ENCODE measurements at regions not wholly inside any gene's neighbourhood (a gene's known extent, or its start where the extent isn't known, plus 50 kb on each side); places are given as distances from the start of the nearest gene placed in this dataset.

GRCh38 chr5:74407701-74408100 is 232.8 kb downstream of the ENC1 start:
- H3K4me1 ChIP-seq (ENCODE audit: insufficient read depth, low read length), result no peaks in the 10 kb centered on the region
- H2AFZ ChIP-seq (ENCODE audit: low read depth, low read length), result no peak overlapping the region
- DNase-seq (no peak), ATAC-seq (ENCODE audit: insufficient read depth, low read depth) (no peak)
- no peaks in the 10 kb centered on the region for H3K27me3 ChIP-seq (ENCODE audit: insufficient read depth, low read length, poor library complexity)
- TF ChIP-seq, protein P1, sequence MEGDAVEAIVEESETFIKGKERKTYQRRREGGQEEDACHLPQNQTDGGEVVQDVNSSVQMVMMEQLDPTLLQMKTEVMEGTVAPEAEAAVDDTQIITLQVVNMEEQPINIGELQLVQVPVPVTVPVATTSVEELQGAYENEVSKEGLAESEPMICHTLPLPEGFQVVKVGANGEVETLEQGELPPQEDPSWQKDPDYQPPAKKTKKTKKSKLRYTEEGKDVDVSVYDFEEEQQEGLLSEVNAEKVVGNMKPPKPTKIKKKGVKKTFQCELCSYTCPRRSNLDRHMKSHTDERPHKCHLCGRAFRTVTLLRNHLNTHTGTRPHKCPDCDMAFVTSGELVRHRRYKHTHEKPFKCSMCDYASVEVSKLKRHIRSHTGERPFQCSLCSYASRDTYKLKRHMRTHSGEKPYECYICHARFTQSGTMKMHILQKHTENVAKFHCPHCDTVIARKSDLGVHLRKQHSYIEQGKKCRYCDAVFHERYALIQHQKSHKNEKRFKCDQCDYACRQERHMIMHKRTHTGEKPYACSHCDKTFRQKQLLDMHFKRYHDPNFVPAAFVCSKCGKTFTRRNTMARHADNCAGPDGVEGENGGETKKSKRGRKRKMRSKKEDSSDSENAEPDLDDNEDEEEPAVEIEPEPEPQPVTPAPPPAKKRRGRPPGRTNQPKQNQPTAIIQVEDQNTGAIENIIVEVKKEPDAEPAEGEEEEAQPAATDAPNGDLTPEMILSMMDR (IDR thresholded peaks at IDR 0.05; ENCODE audit: borderline replicate concordance, extremely low read depth, low read length, poor library complexity, severe bottlenecking), result no peak
- no peak for TF ChIP-seq EZH2 (IDR thresholded peaks at IDR 0.05; ENCODE audit: borderline replicate concordance, low read depth, low read length, severe bottlenecking)
- no peak overlapping the region for H3K9ac ChIP-seq (ENCODE audit: low read depth, low read length)
- no peak overlapping the region for H3K4me3 ChIP-seq (ENCODE audit: low read depth in 1 of 2, low read length in 2 of 2)
- no peaks in the 10 kb centered on the region for H3K79me2 ChIP-seq (ENCODE audit: insufficient read depth, low read length)
- no peaks in the 10 kb centered on the region for H4K20me1 ChIP-seq (ENCODE audit: insufficient read depth, low read length)
- H3K4me2 ChIP-seq (ENCODE audit: insufficient read depth, low read length), result no peak overlapping the region
- H3K9me3 ChIP-seq (ENCODE audit: insufficient read depth, low read length, severe bottlenecking), result no peaks in the 10 kb centered on the region
- H3K27ac ChIP-seq (ENCODE audit: low read length), result no peak overlapping the region
- H3K36me3 ChIP-seq (ENCODE audit: insufficient read depth, low read length), result no peaks in the 10 kb centered on the region

DNA sequence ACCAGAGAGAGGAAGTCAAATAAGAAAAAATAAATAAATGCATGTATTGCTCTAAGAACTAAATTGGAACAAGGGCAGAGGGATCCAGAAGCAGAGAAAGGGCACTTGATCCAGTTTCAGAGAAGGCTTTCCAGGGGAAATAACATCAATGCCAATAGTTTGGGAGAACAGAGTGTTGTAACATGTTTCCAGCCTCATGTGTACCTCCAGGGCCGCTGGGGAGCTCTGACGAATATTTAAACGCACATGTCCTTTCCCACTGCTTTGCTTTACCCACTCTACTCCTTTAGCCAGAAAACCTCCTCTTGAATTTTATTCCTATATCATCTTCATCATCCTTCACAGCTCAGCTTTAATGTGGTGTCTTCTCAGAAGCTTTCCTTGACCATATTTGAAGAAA is 233.7 kb downstream of the ENC1 start:
- H3K27ac ChIP-seq (ENCODE audit: low read length), result no peak overlapping the region
- H4K20me1 ChIP-seq (ENCODE audit: insufficient read depth, low read length), result no peaks in the 10 kb centered on the region
- H3K27me3 ChIP-seq (ENCODE audit: insufficient read depth, low read length, poor library complexity), result no peaks in the 10 kb centered on the region
- no peak overlapping the region for H3K9ac ChIP-seq (ENCODE audit: low read depth, low read length)
- H3K79me2 ChIP-seq (ENCODE audit: insufficient read depth, low read length), result no peaks in the 10 kb centered on the region
- H3K4me1 ChIP-seq (ENCODE audit: insufficient read depth, low read length), result no peaks in the 10 kb centered on the region
- no peaks in the 10 kb centered on the region for H3K36me3 ChIP-seq (ENCODE audit: insufficient read depth, low read length)
- H3K9me3 ChIP-seq (ENCODE audit: insufficient read depth, low read length, severe bottlenecking), result no peaks in the 10 kb centered on the region
- TF ChIP-seq, protein P1 (IDR thresholded peaks at IDR 0.05; ENCODE audit: borderline replicate concordance, extremely low read depth, low read length, poor library complexity, severe bottlenecking), result no peak
- no peak for TF ChIP-seq EZH2 (IDR thresholded peaks at IDR 0.05; ENCODE audit: borderline replicate concordance, low read depth, low read length, severe bottlenecking)
- ATAC-seq (ENCODE audit: insufficient read depth, low read depth) (no peak), DNase-seq (no peak)
- no peak overlapping the region for H3K4me3 ChIP-seq (ENCODE audit: low read depth in 1 of 2, low read length in 2 of 2)
- H3K4me2 ChIP-seq (ENCODE audit: insufficient read depth, low read length), result no peak overlapping the region
- H2AFZ ChIP-seq (ENCODE audit: low read depth, low read length), result no peak overlapping the region

GRCh38 chr5:74405593-74405992 is 234.9 kb downstream of the ENC1 start:
- Histone ChIP-seq H3K27ac (ENCODE audit: low read length) (no peak overlapping the region), H3K4me3 (ENCODE audit: low read depth in 1 of 2, low read length in 2 of 2) (no peak overlapping the region), H3K4me1 (ENCODE audit: insufficient read depth, low read length) (no peaks in the 10 kb centered on the region), H3K9me3 (ENCODE audit: insufficient read depth, low read length, severe bottlenecking) (no peaks in the 10 kb centered on the region), H4K20me1 (ENCODE audit: insufficient read depth, low read length) (no peaks in the 10 kb centered on the region), H3K9ac (ENCODE audit: low read depth, low read length) (no peak overlapping the region), H3K4me2 (ENCODE audit: insufficient read depth, low read length) (no peak overlapping the region), H3K79me2 (ENCODE audit: insufficient read depth, low read length) (no peaks in the 10 kb centered on the region), H3K27me3 (ENCODE audit: insufficient read depth, low read length, poor library complexity) (no peaks in the 10 kb centered on the region), H2AFZ (ENCODE audit: low read depth, low read length) (no peak overlapping the region), H3K36me3 (ENCODE audit: insufficient read depth, low read length) (no peaks in the 10 kb centered on the region)
- ATAC-seq (ENCODE audit: insufficient read depth, low read depth) (no peak), DNase-seq (no peak)
- TF ChIP-seq, protein P1 (IDR thresholded peaks at IDR 0.05; ENCODE audit: borderline replicate concordance, extremely low read depth, low read length, poor library complexity, severe bottlenecking), result no peak
- no peak for TF ChIP-seq EZH2 (IDR thresholded peaks at IDR 0.05; ENCODE audit: borderline replicate concordance, low read depth, low read length, severe bottlenecking)
